ENCODE measurements at regions not wholly inside any gene's neighbourhood (a gene's known extent, or its start where the extent isn't known, plus 50 kb on each side); places are given as distances from the start of the nearest gene placed in this dataset.

DNA sequence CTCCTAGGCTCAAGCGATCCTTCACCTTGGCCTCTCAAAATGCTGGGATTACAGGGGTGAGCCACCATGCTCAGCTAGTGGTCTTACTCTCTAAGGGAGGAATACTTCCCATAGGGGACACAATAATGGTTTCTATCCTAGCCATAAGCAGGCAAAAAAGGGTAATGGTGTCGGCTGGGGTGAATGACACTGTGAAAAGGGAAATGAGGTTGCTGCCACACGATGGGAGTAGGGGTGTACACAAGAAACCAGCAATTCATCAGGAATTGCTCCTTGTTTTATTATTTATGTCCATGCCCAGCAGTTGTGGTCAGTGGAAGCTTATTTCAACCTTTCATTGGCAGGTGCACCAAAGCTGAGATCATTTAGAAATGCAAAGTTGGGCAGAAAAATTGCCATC, 70.3 kb upstream of the ZFR start:
- Histone ChIP-seq H3K36me3 (ENCODE audit: insufficient read depth, low read length) (no peaks in the 10 kb centered on the region), H3K4me3 (ENCODE audit: low read depth, low read length, poor library complexity, severe bottlenecking) (no peak overlapping the region), H3K9me3 (ENCODE audit: low read length) (no peaks in the 10 kb centered on the region), H3K4me1 (ENCODE audit: insufficient read depth, low read length, severe bottlenecking) (no peaks in the 10 kb centered on the region), H3K79me2 (ENCODE audit: insufficient read depth, low read length) (no peaks in the 10 kb centered on the region), H4K20me1 (ENCODE audit: insufficient read depth, low read length) (no peaks in the 10 kb centered on the region), H3K9me2 (ENCODE audit: low read depth, low read length) (no peaks in the 10 kb centered on the region), H3F3A (ENCODE audit: insufficient read depth, low read length) (no peaks in the 10 kb centered on the region), H3K4me2 (ENCODE audit: low read length) (no peak overlapping the region), H3K27ac (ENCODE audit: low read depth, low read length, poor library complexity, severe bottlenecking) (no peak overlapping the region), H2AFZ (ENCODE audit: low read length) (no peak overlapping the region), H3K27me3 (ENCODE audit: insufficient read depth, low read length) (0 out of 2 replicates have a peak, but pooled peaks cover 5% of the 10 kb centered on the region), H3K9ac (ENCODE audit: low read length) (no peak overlapping the region)
- TF ChIP-seq EZH2 (IDR thresholded peaks at IDR 0.05; ENCODE audit: borderline replicate concordance, low read length): no peak
- TF ChIP-seq, protein P1, sequence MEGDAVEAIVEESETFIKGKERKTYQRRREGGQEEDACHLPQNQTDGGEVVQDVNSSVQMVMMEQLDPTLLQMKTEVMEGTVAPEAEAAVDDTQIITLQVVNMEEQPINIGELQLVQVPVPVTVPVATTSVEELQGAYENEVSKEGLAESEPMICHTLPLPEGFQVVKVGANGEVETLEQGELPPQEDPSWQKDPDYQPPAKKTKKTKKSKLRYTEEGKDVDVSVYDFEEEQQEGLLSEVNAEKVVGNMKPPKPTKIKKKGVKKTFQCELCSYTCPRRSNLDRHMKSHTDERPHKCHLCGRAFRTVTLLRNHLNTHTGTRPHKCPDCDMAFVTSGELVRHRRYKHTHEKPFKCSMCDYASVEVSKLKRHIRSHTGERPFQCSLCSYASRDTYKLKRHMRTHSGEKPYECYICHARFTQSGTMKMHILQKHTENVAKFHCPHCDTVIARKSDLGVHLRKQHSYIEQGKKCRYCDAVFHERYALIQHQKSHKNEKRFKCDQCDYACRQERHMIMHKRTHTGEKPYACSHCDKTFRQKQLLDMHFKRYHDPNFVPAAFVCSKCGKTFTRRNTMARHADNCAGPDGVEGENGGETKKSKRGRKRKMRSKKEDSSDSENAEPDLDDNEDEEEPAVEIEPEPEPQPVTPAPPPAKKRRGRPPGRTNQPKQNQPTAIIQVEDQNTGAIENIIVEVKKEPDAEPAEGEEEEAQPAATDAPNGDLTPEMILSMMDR (IDR thresholded peaks at IDR 0.05; ENCODE audit: low read length): no peak

DNA sequence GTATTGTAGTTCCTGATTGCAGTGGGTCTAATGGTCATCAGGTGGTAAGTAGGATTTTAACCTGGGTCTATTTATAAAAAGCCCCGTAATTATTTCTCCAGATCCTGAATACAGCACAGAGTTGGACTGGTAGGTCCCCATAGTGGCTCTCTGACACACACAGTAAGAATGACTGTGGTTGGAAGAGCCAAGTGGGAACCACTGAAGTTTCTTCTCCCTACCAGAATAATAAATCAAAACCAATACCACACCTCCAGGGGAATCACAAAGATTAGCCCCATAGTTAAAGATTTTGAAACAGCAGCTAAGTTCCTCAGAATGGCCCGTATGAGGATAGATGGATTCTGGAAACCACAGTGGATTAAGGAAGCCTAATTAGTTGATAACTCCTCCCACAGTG, 68.4 kb upstream of the ZFR start:
- H3K36me3 ChIP-seq (ENCODE audit: insufficient read depth, low read length): no peaks in the 10 kb centered on the region
- H4K20me1 ChIP-seq (ENCODE audit: insufficient read depth, low read length): no peaks in the 10 kb centered on the region
- no peaks in the 10 kb centered on the region for H3K4me1 ChIP-seq (ENCODE audit: insufficient read depth, low read length, severe bottlenecking)
- no peaks in the 10 kb centered on the region for H3F3A ChIP-seq (ENCODE audit: insufficient read depth, low read length)
- no peaks in the 10 kb centered on the region for H3K9me3 ChIP-seq (ENCODE audit: low read length)
- no peak overlapping the region for H2AFZ ChIP-seq (ENCODE audit: low read length)
- no peak overlapping the region for H3K27ac ChIP-seq (ENCODE audit: low read depth, low read length, poor library complexity, severe bottlenecking)
- peaks cover 5% of the 10 kb centered on the region; the same call in 1 of the 2 replicates for H3K27me3 ChIP-seq (ENCODE audit: insufficient read depth, low read length)
- no peak overlapping the region for H3K4me2 ChIP-seq (ENCODE audit: low read length)
- no peak overlapping the region for H3K9ac ChIP-seq (ENCODE audit: low read length)
- H3K4me3 ChIP-seq (ENCODE audit: low read depth, low read length, poor library complexity, severe bottlenecking): no peak overlapping the region
- no peaks in the 10 kb centered on the region for H3K79me2 ChIP-seq (ENCODE audit: insufficient read depth, low read length)
- TF ChIP-seq EZH2 (IDR thresholded peaks at IDR 0.05; ENCODE audit: borderline replicate concordance, low read length): no peak
- TF ChIP-seq, protein P1 (IDR thresholded peaks at IDR 0.05; ENCODE audit: low read length): no peak
- no peaks in the 10 kb centered on the region for H3K9me2 ChIP-seq (ENCODE audit: low read depth, low read length)

DNA sequence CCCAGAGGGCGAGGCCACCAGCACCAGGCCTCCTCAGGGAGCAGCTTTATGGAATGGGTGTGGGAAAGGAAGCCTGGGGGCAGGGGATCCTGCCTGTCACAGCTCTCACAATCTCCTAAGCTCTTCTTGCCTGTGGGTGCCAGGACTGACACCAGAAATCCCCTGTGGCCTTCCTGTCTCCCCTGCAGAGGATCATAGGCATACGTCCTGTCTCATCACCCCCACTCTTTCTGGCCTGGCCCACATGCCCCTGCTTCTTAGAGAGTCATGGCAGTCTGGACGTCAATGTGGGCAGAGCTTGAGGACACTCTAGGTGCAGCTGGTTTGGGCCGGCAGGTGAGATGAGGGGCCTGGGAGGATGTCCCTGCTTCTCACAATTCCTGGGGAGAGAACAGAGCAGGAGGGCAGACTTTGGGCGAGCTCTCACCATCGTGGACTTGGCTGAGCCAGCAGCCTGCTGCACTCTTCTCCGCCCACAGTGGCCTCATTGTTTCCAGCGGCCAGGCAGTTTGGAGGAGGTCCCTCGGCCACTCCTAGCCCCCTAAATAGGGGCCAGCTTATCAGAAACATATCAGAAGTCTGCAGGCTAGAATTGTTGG, 67.3 kb upstream of the ZFR start:
- H3K4me2 ChIP-seq (ENCODE audit: low read length): no peak overlapping the region
- no peak overlapping the region for H3K27ac ChIP-seq (ENCODE audit: low read depth, low read length, poor library complexity, severe bottlenecking)
- no peaks in the 10 kb centered on the region for H3K4me1 ChIP-seq (ENCODE audit: insufficient read depth, low read length, severe bottlenecking)
- H3K4me3 ChIP-seq (ENCODE audit: low read depth, low read length, poor library complexity, severe bottlenecking): no peak overlapping the region
- no peaks in the 10 kb centered on the region for H3K79me2 ChIP-seq (ENCODE audit: insufficient read depth, low read length)
- no peaks in the 10 kb centered on the region for H3F3A ChIP-seq (ENCODE audit: insufficient read depth, low read length)
- H3K27me3 ChIP-seq (ENCODE audit: insufficient read depth, low read length): peaks cover 9% of the 10 kb centered on the region; the same call in 1 of the 2 replicates
- H4K20me1 ChIP-seq (ENCODE audit: insufficient read depth, low read length): no peaks in the 10 kb centered on the region
- no peaks in the 10 kb centered on the region for H3K36me3 ChIP-seq (ENCODE audit: insufficient read depth, low read length)
- TF ChIP-seq, protein P1 (IDR thresholded peaks at IDR 0.05; ENCODE audit: low read length): no peak
- TF ChIP-seq EZH2 (IDR thresholded peaks at IDR 0.05; ENCODE audit: borderline replicate concordance, low read length): no peak
- H3K9ac ChIP-seq (ENCODE audit: low read length): no peak overlapping the region
- H3K9me2 ChIP-seq (ENCODE audit: low read depth, low read length): no peaks in the 10 kb centered on the region
- H2AFZ ChIP-seq (ENCODE audit: low read length): no peak overlapping the region
- H3K9me3 ChIP-seq (ENCODE audit: low read length): no peaks in the 10 kb centered on the region

Data from OCI-LY1 (cell line).